ENCODE measurements at regions not wholly inside any gene's neighbourhood (a gene's known extent, or its start where the extent isn't known, plus 50 kb on each side); places are given as distances from the start of the nearest gene placed in this dataset.

- TF ChIP-seq REST (IDR thresholded peaks at IDR 0.05; ENCODE audit: low read depth) (no peak), TCF12 (IDR thresholded peaks at IDR 0.05; ENCODE audit: low read depth) (no peak), USF1 (IDR thresholded peaks at IDR 0.05) (no peak), CEBPB (IDR thresholded peaks at IDR 0.05) (no peak), EP300 (IDR thresholded peaks at IDR 0.05; ENCODE audit: borderline replicate concordance) (no peak), YY1 (IDR thresholded peaks at IDR 0.05; ENCODE audit: low read depth) (no peak), MAX (IDR thresholded peaks at IDR 0.05) (no peak), NFIC (IDR thresholded peaks at IDR 0.05) (no peak), EGR1 (IDR thresholded peaks at IDR 0.05) (no peak), TEAD4 (IDR thresholded peaks at IDR 0.05) (no peak), RAD21 (IDR thresholded peaks at IDR 0.05; ENCODE audit: low read depth) (no peak), FOXM1 (IDR thresholded peaks at IDR 0.05; ENCODE audit: borderline replicate concordance, low read depth) (no peak), ZBTB7A (IDR thresholded peaks at IDR 0.05; ENCODE audit: low read depth) (no peak), TAF1 (IDR thresholded peaks at IDR 0.05; ENCODE audit: low read depth) (no peak), CREB1 (IDR thresholded peaks at IDR 0.05; ENCODE audit: low read depth) (no peak)
These were observed 130.4 kb upstream of the DSEL start for GRCh38 chr18:67646890-67647289.

GRCh38 chr18:67644226-67644625 is 127.7 kb upstream of the DSEL start:
- TF ChIP-seq RAD21 (IDR thresholded peaks at IDR 0.05; ENCODE audit: low read depth) (no peak), TAF1 (IDR thresholded peaks at IDR 0.05; ENCODE audit: low read depth) (no peak), REST (IDR thresholded peaks at IDR 0.05; ENCODE audit: low read depth) (no peak), NFIC (IDR thresholded peaks at IDR 0.05) (no peak), YY1 (IDR thresholded peaks at IDR 0.05; ENCODE audit: low read depth) (no peak), FOXM1 (IDR thresholded peaks at IDR 0.05; ENCODE audit: borderline replicate concordance, low read depth) (no peak), CEBPB (IDR thresholded peaks at IDR 0.05) (no peak), ZBTB7A (IDR thresholded peaks at IDR 0.05; ENCODE audit: low read depth) (no peak), EP300 (IDR thresholded peaks at IDR 0.05; ENCODE audit: borderline replicate concordance) (no peak), TEAD4 (IDR thresholded peaks at IDR 0.05) (no peak), TCF12 (IDR thresholded peaks at IDR 0.05; ENCODE audit: low read depth) (no peak), MAX (IDR thresholded peaks at IDR 0.05) (no peak), EGR1 (IDR thresholded peaks at IDR 0.05) (no peak), CREB1 (IDR thresholded peaks at IDR 0.05; ENCODE audit: low read depth) (no peak), USF1 (IDR thresholded peaks at IDR 0.05) (no peak)

GRCh38 chr18:67639872-67640271 is 123.4 kb upstream of the DSEL start:
- no peak for TF ChIP-seq YY1 (IDR thresholded peaks at IDR 0.05; ENCODE audit: low read depth)
- TF ChIP-seq NFIC (IDR thresholded peaks at IDR 0.05), result no peak
- TF ChIP-seq FOXM1 (IDR thresholded peaks at IDR 0.05; ENCODE audit: borderline replicate concordance, low read depth), result no peak
- TF ChIP-seq CEBPB (IDR thresholded peaks at IDR 0.05), result no peak
- no peak for TF ChIP-seq MAX (IDR thresholded peaks at IDR 0.05)
- TF ChIP-seq RAD21 (IDR thresholded peaks at IDR 0.05; ENCODE audit: low read depth), result no peak
- TF ChIP-seq EP300 (IDR thresholded peaks at IDR 0.05; ENCODE audit: borderline replicate concordance), result no peak
- no peak for TF ChIP-seq EGR1 (IDR thresholded peaks at IDR 0.05)
- TF ChIP-seq REST (IDR thresholded peaks at IDR 0.05; ENCODE audit: low read depth), result no peak
- no peak for TF ChIP-seq TEAD4 (IDR thresholded peaks at IDR 0.05)
- TF ChIP-seq TCF12 (IDR thresholded peaks at IDR 0.05; ENCODE audit: low read depth), result no peak
- no peak for TF ChIP-seq CREB1 (IDR thresholded peaks at IDR 0.05; ENCODE audit: low read depth)
- no peak for TF ChIP-seq ZBTB7A (IDR thresholded peaks at IDR 0.05; ENCODE audit: low read depth)
- TF ChIP-seq USF1 (IDR thresholded peaks at IDR 0.05), result no peak
- no peak for TF ChIP-seq TAF1 (IDR thresholded peaks at IDR 0.05; ENCODE audit: low read depth)

All from Ishikawa (cell line).